GM18505 (cell line): ENCODE measurements at regions not wholly inside any gene's neighbourhood (a gene's known extent, or its start where the extent isn't known, plus 50 kb on each side); places are given as distances from the start of the nearest gene placed in this dataset.

ENCODE experiments used
- ATAC-seq: cut with Tn5 transposase; IDR thresholded peaks from one replicate; pipeline ENCODE4 v1.9.1; 2021; ENCODE audit not compliant: unreplicated experiment
- POLR2A ChIP-seq: IDR thresholded peaks from 4 replicates; pipeline ENCODE4 v1.6.1; 2011; ENCODE audit warnings: borderline replicate concordance; ENCODE audit not compliant: insufficient read depth, insufficient read length; ENCODE audit errors: extremely low read depth

GRCh38 chr9:118595719-118596305 is 773.4 kb downstream of the BRINP1 start:
- TF ChIP-seq POLR2A: no peak
- no peak for ATAC-seq

GRCh38 chr9:118596374-118597015 is 772.7 kb downstream of the BRINP1 start:
- no peak for TF ChIP-seq POLR2A
- ATAC-seq: no peak

DNA sequence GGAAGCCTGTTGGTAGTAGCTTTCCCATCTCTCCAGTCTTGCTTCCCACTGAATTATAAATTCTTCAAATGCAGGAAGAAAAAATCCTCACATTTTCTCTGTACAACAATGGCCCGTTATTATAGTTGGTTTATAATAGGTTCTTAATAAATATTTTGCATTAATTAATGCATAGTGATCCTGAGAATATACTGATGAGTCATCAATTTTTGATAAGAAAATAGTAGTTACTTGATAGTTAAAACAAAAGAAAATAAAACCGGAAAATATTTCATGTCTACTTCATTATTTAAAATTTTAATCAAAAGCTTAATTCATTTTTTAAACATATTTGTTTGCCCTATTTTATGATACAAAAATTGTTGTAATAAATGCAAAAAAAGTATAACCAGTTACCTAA is 762.6 kb downstream of the BRINP1 start:
- no peak for ATAC-seq
- no peak for TF ChIP-seq POLR2A

- no peak for ATAC-seq
- TF ChIP-seq POLR2A: no peak
These were observed 759.7 kb downstream of the BRINP1 start for GRCh38 chr9:118609355-118610044.

DNA sequence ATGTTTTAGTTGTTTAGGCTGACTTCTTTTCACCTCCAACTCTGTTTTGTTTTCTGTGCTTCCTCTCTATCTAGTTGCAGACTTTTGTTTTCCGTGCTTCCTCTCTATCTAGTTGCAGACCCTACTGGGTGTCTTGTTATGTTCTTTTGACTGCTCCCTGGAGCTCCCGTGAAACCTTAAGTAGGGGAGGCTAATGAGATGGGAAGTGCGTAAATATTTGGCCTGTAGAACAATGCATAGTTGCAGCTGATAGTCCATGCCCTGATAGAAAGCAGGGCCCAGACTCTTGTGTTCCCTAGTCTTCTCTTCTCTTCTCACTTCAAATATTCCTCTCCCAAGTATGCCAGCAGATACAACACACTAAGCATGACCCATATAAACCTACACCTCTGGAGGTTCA is 757.0 kb downstream of the BRINP1 start:
- TF ChIP-seq POLR2A: no peak
- ATAC-seq: no peak

- no peak for ATAC-seq
- no peak for TF ChIP-seq POLR2A
These were observed 755.2 kb downstream of the BRINP1 start for GRCh38 chr9:118613996-118614395.

DNA sequence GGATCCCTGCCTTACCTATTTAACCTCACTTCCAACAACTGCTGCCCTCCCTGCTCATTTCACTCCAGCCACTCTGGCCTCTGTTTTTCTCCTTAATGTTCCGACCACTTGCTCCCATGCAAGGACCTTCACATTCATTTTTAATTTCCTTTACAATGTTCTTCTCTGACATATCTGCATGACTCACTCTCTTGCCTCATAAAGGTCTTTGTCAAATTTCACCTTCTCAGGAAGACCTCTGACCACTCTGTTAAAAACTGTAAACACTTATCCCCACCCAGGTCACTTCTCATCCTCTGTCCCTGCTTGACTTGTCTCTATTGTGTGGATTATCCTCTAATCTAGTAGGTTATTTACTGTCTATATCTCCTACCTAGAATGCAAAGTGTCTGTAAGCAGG is 751.2 kb downstream of the BRINP1 start:
- TF ChIP-seq POLR2A: no peak
- ATAC-seq: no peak

DNA sequence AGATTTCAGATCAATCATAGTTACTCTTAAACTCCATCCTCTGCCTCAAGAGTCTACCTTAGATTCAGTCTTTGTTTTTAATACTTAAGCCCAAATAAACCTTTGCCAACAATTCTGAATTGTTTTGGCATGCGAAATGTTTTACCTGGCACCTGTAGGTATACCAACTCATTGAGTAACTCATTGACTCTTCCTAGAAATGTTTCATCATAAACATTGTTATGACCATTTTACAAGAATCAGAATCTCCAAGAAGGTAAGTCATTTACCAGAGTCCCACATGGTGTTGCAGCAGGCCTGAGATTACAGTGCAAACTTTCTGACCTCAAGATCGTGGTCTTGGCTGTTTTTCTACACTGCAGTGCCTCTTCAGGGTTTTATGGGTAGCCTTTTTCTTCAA is 750.4 kb downstream of the BRINP1 start:
- TF ChIP-seq POLR2A: no peak
- ATAC-seq: no peak

GRCh38 chr9:118624608-118625007 is 744.6 kb downstream of the BRINP1 start:
- ATAC-seq: no peak
- no peak for TF ChIP-seq POLR2A

GRCh38 chr9:118630079-118630478 is 739.2 kb downstream of the BRINP1 start:
- no peak for TF ChIP-seq POLR2A
- no peak for ATAC-seq

DNA sequence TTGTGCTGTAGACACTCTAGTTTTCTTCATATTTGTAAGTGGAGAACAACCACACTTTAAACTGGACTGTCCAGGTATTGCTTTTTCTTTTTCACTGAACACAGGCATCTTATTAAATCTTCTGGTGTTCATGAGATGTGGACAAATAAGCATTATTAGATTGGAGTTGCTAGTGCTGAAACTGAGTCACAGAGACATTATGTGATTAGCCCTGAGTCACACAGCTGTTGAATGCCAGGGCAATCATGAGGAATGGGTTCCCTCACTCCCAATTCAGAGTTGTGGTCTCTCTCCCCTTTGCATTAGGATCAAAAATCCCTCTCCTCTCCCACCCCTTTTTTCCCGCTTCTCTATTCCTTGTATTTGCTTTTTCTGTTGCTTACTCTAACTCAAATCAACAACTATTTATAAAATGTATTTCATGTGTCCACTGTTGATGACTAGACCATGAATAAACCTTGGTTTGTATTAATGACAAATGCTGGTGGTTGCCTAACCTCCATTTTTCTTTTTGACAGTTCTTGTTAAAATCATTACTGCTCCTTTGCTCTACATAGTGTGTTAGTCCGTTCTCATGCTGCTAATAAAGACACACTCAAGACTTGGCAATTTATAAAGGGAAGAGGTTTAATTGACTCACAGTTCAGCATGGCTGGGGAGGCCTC is 738.2 kb downstream of the BRINP1 start:
- no peak for ATAC-seq
- TF ChIP-seq POLR2A: no peak

DNA sequence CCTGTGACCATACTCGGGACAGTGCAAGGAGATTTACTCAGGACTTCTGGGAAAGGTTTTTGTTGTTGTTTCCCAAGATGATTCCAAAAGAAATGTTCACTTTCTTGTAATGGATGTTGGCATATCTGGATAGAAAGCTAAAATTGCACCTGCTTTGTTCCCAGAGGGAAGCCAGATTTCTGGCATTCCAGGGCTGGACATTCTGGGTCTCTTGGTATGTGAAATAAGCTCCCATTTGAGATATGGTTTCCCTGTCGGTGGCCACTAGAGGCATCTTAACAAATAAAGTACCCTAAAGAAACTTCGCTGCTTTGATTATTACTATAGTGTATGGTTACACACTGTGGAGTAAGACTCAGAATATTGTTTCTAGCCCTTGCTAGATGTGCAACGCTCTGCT is 737.3 kb downstream of the BRINP1 start:
- no peak for TF ChIP-seq POLR2A

GRCh38 chr9:118635416-118635815 is 733.8 kb downstream of the BRINP1 start:
- no peak for ATAC-seq
- TF ChIP-seq POLR2A: no peak

More for the DNA sequence above, 737.3 kb downstream of the BRINP1 start:
- no peak for ATAC-seq
